GM18519 (cell line): ENCODE measurements at regions not wholly inside any gene's neighbourhood (a gene's known extent, or its start where the extent isn't known, plus 50 kb on each side); places are given as distances from the start of the nearest gene placed in this dataset.

ENCODE experiments used
- ATAC-seq: cut with Tn5 transposase; IDR thresholded peaks from one replicate; pipeline ENCODE4 v1.9.1; 2021; ENCODE audit warnings: mild to moderate bottlenecking, moderate library complexity; ENCODE audit not compliant: unreplicated experiment, low FRiP score

- no peak for ATAC-seq
These were observed 135.5 kb upstream of the PKDCC start for GRCh38 chr2:41912337-41912736.

GRCh38 chr2:41912776-41913175 lies 135.0 kb upstream of the PKDCC start:
- no peak for ATAC-seq

GRCh38 chr2:41913311-41913710 lies 134.5 kb upstream of the PKDCC start:
- ATAC-seq, result no peak

GRCh38 chr2:41913921-41914609 lies 133.8 kb upstream of the PKDCC start:
- ATAC-seq, result no peak

GRCh38 chr2:41914936-41915335 lies 132.9 kb upstream of the PKDCC start:
- no peak for ATAC-seq

GRCh38 chr2:41916177-41916576 lies 131.6 kb upstream of the PKDCC start:
- no peak for ATAC-seq

GRCh38 chr2:41917587-41917986 lies 130.2 kb upstream of the PKDCC start:
- no peak for ATAC-seq

GRCh38 chr2:41919135-41919534 lies 128.7 kb upstream of the PKDCC start:
- ATAC-seq, result no peak

GRCh38 chr2:41920181-41920580 lies 127.6 kb upstream of the PKDCC start:
- ATAC-seq, result no peak

GRCh38 chr2:41920812-41921211 lies 127.0 kb upstream of the PKDCC start:
- ATAC-seq, result no peak

- ATAC-seq, result no peak
These were observed 125.6 kb upstream of the PKDCC start for GRCh38 chr2:41922177-41922576.

GRCh38 chr2:41923156-41923786 lies 124.5 kb upstream of the PKDCC start:
- no peak for ATAC-seq

- no peak for ATAC-seq
These were observed 123.8 kb upstream of the PKDCC start for GRCh38 chr2:41924024-41924423.

- no peak for ATAC-seq
These were observed 123.0 kb upstream of the PKDCC start for GRCh38 chr2:41924709-41925408.

GRCh38 chr2:41925712-41926111 lies 122.1 kb upstream of the PKDCC start:
- ATAC-seq, result no peak

- no peak for ATAC-seq
These were observed 120.9 kb upstream of the PKDCC start for GRCh38 chr2:41926614-41927580.

GRCh38 chr2:41927581-41928264 lies 120.1 kb upstream of the PKDCC start:
- no peak for ATAC-seq

GRCh38 chr2:41928526-41928925 lies 119.3 kb upstream of the PKDCC start:
- no peak for ATAC-seq

- peak; percentile 52 for ATAC-seq
These were observed 116.8 kb upstream of the PKDCC start for GRCh38 chr2:41930807-41931566.
